ACC112 (cell line): ENCODE measurements at regions not wholly inside any gene's neighbourhood (a gene's known extent, or its start where the extent isn't known, plus 50 kb on each side); places are given as distances from the start of the nearest gene placed in this dataset.

Source experiments
- H2AFZ ChIP-seq: fragments of 200-600 bp; sonication (generic); one replicate; pipeline ENCODE4 v1.6.0; 2017; ENCODE audit warnings: antibody characterized with exemption, low read length; ENCODE audit not compliant: unreplicated experiment
- H3K27ac ChIP-seq: fragments of 200-600 bp; sonication (generic); 2 replicates; pipeline ENCODE4 v1.5.1; 2014; ENCODE audit warnings: low read depth, mild to moderate bottlenecking, antibody characterized with exemption, low read length, moderate library complexity
- H3K27me3 ChIP-seq: fragments of 200-600 bp; sonication (generic); 2 replicates; pipeline ENCODE4 v1.6.1; 2014; ENCODE audit warnings: mild to moderate bottlenecking, antibody characterized with exemption, low read length, moderate library complexity, mixed read lengths; ENCODE audit not compliant: insufficient read depth
- H3K36me3 ChIP-seq: fragments of 200-600 bp; sonication (generic); 2 replicates; pipeline ENCODE4 v1.6.1; 2016; ENCODE audit warnings: mild to moderate bottlenecking, antibody characterized with exemption, low read length, moderate library complexity, mixed read lengths; ENCODE audit not compliant: insufficient read depth
- H3K4me1 ChIP-seq: fragments of 200-600 bp; sonication (generic); one replicate; pipeline ENCODE4 v1.6.1; 2016; ENCODE audit warnings: low read length, mixed read lengths; ENCODE audit not compliant: insufficient read depth, unreplicated experiment, control insufficient read depth
- H3K4me3 ChIP-seq: fragments of 200-600 bp; sonication (generic); 2 replicates; pipeline ENCODE4 v1.5.1; 2014; ENCODE audit warnings: mild to moderate bottlenecking, low read depth, low read length
- H3K79me2 ChIP-seq: fragments of 200-600 bp; sonication (generic); one replicate; pipeline ENCODE4 v1.6.0; 2016; ENCODE audit warnings: low read length; ENCODE audit not compliant: control insufficient read depth, unreplicated experiment, insufficient read depth

GRCh38 chr11:45457649-45458048, 171.5 kb upstream of the SYT13 start:
- Histone ChIP-seq H3K27ac (peak overlapping the region; percentile 76), H3K4me1 (peaks cover 17% of the 10 kb centered on the region), H3K36me3 (no peaks in the 10 kb centered on the region), H3K4me3 (peak overlapping the region; percentile 49; the same call in 1 of the 2 replicates), H2AFZ (peak overlapping the region; percentile 59), H3K79me2 (no peaks in the 10 kb centered on the region), H3K27me3 (no peaks in the 10 kb centered on the region; the same call in 1 of the 2 replicates)

- H3K27ac ChIP-seq: no peak overlapping the region
- H3K4me1 ChIP-seq: peaks cover 22% of the 10 kb centered on the region
- H3K27me3 ChIP-seq: no peaks in the 10 kb centered on the region; the same call in 1 of the 2 replicates
- H3K79me2 ChIP-seq: no peaks in the 10 kb centered on the region
- peak overlapping the region; percentile 49; the same call in 1 of the 2 replicates for H3K4me3 ChIP-seq
- H3K36me3 ChIP-seq: no peaks in the 10 kb centered on the region
- H2AFZ ChIP-seq: no peak overlapping the region
Measured at GRCh38 chr11:45456686-45457085, 170.5 kb upstream of the SYT13 start.

- Histone ChIP-seq H3K36me3 (no peaks in the 10 kb centered on the region), H3K4me3 (no peak overlapping the region), H2AFZ (no peak overlapping the region), H3K79me2 (no peaks in the 10 kb centered on the region), H3K4me1 (peaks cover 33% of the 10 kb centered on the region), H3K27ac (no peak overlapping the region), H3K27me3 (no peaks in the 10 kb centered on the region)
Measured at GRCh38 chr11:45455536-45455935, 169.4 kb upstream of the SYT13 start.

GRCh38 chr11:45454917-45455401, 168.8 kb upstream of the SYT13 start:
- H3K79me2 ChIP-seq: no peaks in the 10 kb centered on the region
- peaks cover 39% of the 10 kb centered on the region for H3K4me1 ChIP-seq
- no peaks in the 10 kb centered on the region for H3K27me3 ChIP-seq
- no peaks in the 10 kb centered on the region for H3K36me3 ChIP-seq
- no peak overlapping the region for H3K4me3 ChIP-seq
- no peak overlapping the region for H2AFZ ChIP-seq
- no peak overlapping the region for H3K27ac ChIP-seq

GRCh38 chr11:45453721-45454120, 167.6 kb upstream of the SYT13 start:
- H3K36me3 ChIP-seq: no peaks in the 10 kb centered on the region

GRCh38 chr11:45451766-45452440, 165.8 kb upstream of the SYT13 start:
- Histone ChIP-seq H3K27ac (peak overlapping the region; percentile 74), H3K4me3 (peak overlapping the region; percentile 26; the same call in 1 of the 2 replicates), H3K27me3 (no peaks in the 10 kb centered on the region), H3K4me1 (peaks cover 40% of the 10 kb centered on the region), H2AFZ (no peak overlapping the region), H3K79me2 (no peaks in the 10 kb centered on the region), H3K36me3 (no peaks in the 10 kb centered on the region)

More at GRCh38 chr11:45453721-45454120, 167.6 kb upstream of the SYT13 start:
- Histone ChIP-seq H3K79me2 (no peaks in the 10 kb centered on the region), H3K4me1 (peaks cover 52% of the 10 kb centered on the region), H2AFZ (no peak overlapping the region), H3K4me3 (no peak overlapping the region), H3K27ac (no peak overlapping the region), H3K27me3 (no peaks in the 10 kb centered on the region)

GRCh38 chr11:45450189-45450588, 164.0 kb upstream of the SYT13 start:
- peak overlapping the region; percentile 74 for H3K27ac ChIP-seq
- H3K4me3 ChIP-seq: no peak overlapping the region
- H3K4me1 ChIP-seq: peaks cover 35% of the 10 kb centered on the region
- H3K36me3 ChIP-seq: no peaks in the 10 kb centered on the region
- no peaks in the 10 kb centered on the region for H3K79me2 ChIP-seq
- peak overlapping the region; percentile 51 for H2AFZ ChIP-seq
- no peaks in the 10 kb centered on the region; the same call in 1 of the 2 replicates for H3K27me3 ChIP-seq

GRCh38 chr11:45449036-45449601, 163.0 kb upstream of the SYT13 start:
- Histone ChIP-seq H3K79me2 (no peaks in the 10 kb centered on the region), H3K27me3 (no peaks in the 10 kb centered on the region; the same call in 1 of the 2 replicates), H3K4me1 (peaks cover 43% of the 10 kb centered on the region)

GRCh38 chr11:45448561-45448960, 162.4 kb upstream of the SYT13 start:
- no peak overlapping the region for H3K4me3 ChIP-seq
- H3K27ac ChIP-seq: no peak overlapping the region
- H3K27me3 ChIP-seq: no peaks in the 10 kb centered on the region; the same call in 1 of the 2 replicates
- no peaks in the 10 kb centered on the region for H3K79me2 ChIP-seq
- H2AFZ ChIP-seq: no peak overlapping the region
- H3K36me3 ChIP-seq: no peaks in the 10 kb centered on the region
- peaks cover 43% of the 10 kb centered on the region for H3K4me1 ChIP-seq

More at GRCh38 chr11:45449036-45449601, 163.0 kb upstream of the SYT13 start:
- no peaks in the 10 kb centered on the region for H3K36me3 ChIP-seq
- H2AFZ ChIP-seq: no peak overlapping the region
- H3K4me3 ChIP-seq: no peak overlapping the region
- peak overlapping the region; percentile 74; the same call in 1 of the 2 replicates for H3K27ac ChIP-seq

GRCh38 chr11:45446998-45447397, 160.9 kb upstream of the SYT13 start:
- H2AFZ ChIP-seq: no peak overlapping the region
- peaks cover 41% of the 10 kb centered on the region for H3K4me1 ChIP-seq
- H3K4me3 ChIP-seq: no peak overlapping the region
- no peak overlapping the region for H3K27ac ChIP-seq
- H3K79me2 ChIP-seq: no peaks in the 10 kb centered on the region
- no peaks in the 10 kb centered on the region; the same call in 1 of the 2 replicates for H3K27me3 ChIP-seq
- no peaks in the 10 kb centered on the region for H3K36me3 ChIP-seq
